Testis (tissue), 2 donors: ENCODE measurements at regions not wholly inside any gene's neighbourhood (a gene's known extent, or its start where the extent isn't known, plus 50 kb on each side); places are given as distances from the start of the nearest gene placed in this dataset.

ENCODE experiments used
- POLR2A ChIP-seq: fragments of 450-650 bp; IDR thresholded peaks from one replicate; pipeline ENCODE4 v1.6.1; 2017; ENCODE audit warnings: antibody characterized with exemption, mild to moderate bottlenecking, moderate library complexity
- TF ChIP-seq, protein P1 (sequence below), 3 experiments: fragments of 450-650 bp in 2 of 3; fragments of 200-600 bp in 1 of 3; sonication (generic) in 1 of 3; IDR thresholded peaks; one replicate each; pipeline ENCODE4 v1.5.1; 2016 to 2019; ENCODE audit warnings: antibody characterized with exemption in 3 of 3, mild to moderate bottlenecking in 2 of 3, moderate library complexity in 1 of 3

DNA sequence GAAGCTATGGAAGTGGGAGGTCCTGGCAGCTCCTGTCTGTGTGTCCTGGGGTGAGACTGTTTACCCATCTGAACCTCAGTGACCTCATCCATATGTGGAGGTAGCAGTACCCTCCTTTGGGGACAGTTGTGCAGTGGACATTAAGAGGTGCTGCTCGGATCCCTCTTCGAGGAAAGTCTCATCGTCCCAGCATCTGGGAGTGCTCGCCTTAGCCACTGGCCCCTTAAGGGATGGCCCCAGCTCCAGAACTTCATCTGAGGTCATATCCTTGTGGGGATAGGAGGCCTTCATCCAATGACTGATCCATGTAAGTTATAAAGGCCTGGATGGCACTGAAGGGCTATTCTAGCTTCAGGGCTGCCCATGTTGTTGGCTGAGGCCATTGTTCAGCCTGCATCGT is 538.1 kb downstream of the MIAT start:
- TF ChIP-seq, protein P1, sequence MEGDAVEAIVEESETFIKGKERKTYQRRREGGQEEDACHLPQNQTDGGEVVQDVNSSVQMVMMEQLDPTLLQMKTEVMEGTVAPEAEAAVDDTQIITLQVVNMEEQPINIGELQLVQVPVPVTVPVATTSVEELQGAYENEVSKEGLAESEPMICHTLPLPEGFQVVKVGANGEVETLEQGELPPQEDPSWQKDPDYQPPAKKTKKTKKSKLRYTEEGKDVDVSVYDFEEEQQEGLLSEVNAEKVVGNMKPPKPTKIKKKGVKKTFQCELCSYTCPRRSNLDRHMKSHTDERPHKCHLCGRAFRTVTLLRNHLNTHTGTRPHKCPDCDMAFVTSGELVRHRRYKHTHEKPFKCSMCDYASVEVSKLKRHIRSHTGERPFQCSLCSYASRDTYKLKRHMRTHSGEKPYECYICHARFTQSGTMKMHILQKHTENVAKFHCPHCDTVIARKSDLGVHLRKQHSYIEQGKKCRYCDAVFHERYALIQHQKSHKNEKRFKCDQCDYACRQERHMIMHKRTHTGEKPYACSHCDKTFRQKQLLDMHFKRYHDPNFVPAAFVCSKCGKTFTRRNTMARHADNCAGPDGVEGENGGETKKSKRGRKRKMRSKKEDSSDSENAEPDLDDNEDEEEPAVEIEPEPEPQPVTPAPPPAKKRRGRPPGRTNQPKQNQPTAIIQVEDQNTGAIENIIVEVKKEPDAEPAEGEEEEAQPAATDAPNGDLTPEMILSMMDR (IDR thresholded peaks at IDR 0.05) = no peak
- TF ChIP-seq POLR2A = no peak
